HEK293 (cell line): ENCODE measurements at regions not wholly inside any gene's neighbourhood (a gene's known extent, or its start where the extent isn't known, plus 50 kb on each side); places are given as distances from the start of the nearest gene placed in this dataset.

Experiments used
- FEZF1 ChIP-seq: fragments of 450-650 bp; formaldehyde crosslinking; IDR thresholded peaks from 2 replicates; pipeline ENCODE4 v1.5.1; 2016; ENCODE audit warnings: missing biosample characterization, missing genetic modification characterization
- ZBTB48 ChIP-seq: fragments of 450-650 bp; formaldehyde crosslinking; IDR thresholded peaks from 2 replicates; pipeline ENCODE4 v1.5.1; 2016; ENCODE audit warnings: missing biosample characterization, missing genetic modification characterization
- ZBTB7A ChIP-seq: fragments of 450-650 bp; formaldehyde crosslinking; IDR thresholded peaks from 2 replicates; pipeline ENCODE4 v1.5.1; 2016; ENCODE audit warnings: low read depth, missing biosample characterization, missing genetic modification characterization
- ZEB2 ChIP-seq: fragments of 450-650 bp; formaldehyde crosslinking; IDR thresholded peaks from 2 replicates; pipeline ENCODE4 v1.5.1; 2016; ENCODE audit warnings: missing biosample characterization, missing genetic modification characterization
- ZFP37 ChIP-seq: fragments of 450-650 bp; formaldehyde crosslinking; IDR thresholded peaks from 2 replicates; pipeline ENCODE4 v1.5.1; 2016; ENCODE audit warnings: missing biosample characterization, missing genetic modification characterization
- ZNF112 ChIP-seq: fragments of 450-650 bp; formaldehyde crosslinking; IDR thresholded peaks from 2 replicates; pipeline ENCODE4 v1.5.0; 2017; ENCODE audit warnings: missing biosample characterization, missing genetic modification characterization
- ZNF19 ChIP-seq: fragments of 450-650 bp; formaldehyde crosslinking; IDR thresholded peaks from 2 replicates; pipeline ENCODE4; 2016; ENCODE audit warnings: missing biosample characterization, missing genetic modification characterization, low read depth
- ZNF221 ChIP-seq: fragments of 450-650 bp; formaldehyde crosslinking; IDR thresholded peaks from 2 replicates; pipeline ENCODE4 v1.5.1; 2017; ENCODE audit warnings: missing biosample characterization, missing genetic modification characterization, borderline replicate concordance
- ZNF292 ChIP-seq: fragments of 450-650 bp; formaldehyde crosslinking; IDR thresholded peaks from 2 replicates; pipeline ENCODE4 v1.5.1; 2016; ENCODE audit warnings: low read depth, missing biosample characterization, missing genetic modification characterization, borderline replicate concordance
- ZNF366 ChIP-seq: fragments of 450-650 bp; formaldehyde crosslinking; conservative IDR thresholded peaks from 2 replicates; pipeline ENCODE4 v1.5.1; 2016; ENCODE audit warnings: missing biosample characterization, missing genetic modification characterization
- ZNF37A ChIP-seq: fragments of 450-650 bp; IDR thresholded peaks from 2 replicates; pipeline ENCODE4 v1.5.1; 2018; ENCODE audit warnings: missing biosample characterization, missing genetic modification characterization
- ZNF398 ChIP-seq: fragments of 450-650 bp; formaldehyde crosslinking; IDR thresholded peaks from 2 replicates; pipeline ENCODE4 v1.5.1; 2017; ENCODE audit warnings: missing biosample characterization, missing genetic modification characterization
- ZNF426 ChIP-seq: fragments of 450-650 bp; formaldehyde crosslinking; IDR thresholded peaks from 2 replicates; pipeline ENCODE4 v1.5.1; 2017; ENCODE audit warnings: missing biosample characterization, missing genetic modification characterization, mild to moderate bottlenecking, inconsistent platforms, moderate library complexity
- ZNF513 ChIP-seq: fragments of 450-650 bp; IDR thresholded peaks from 2 replicates; pipeline ENCODE4 v1.5.1; 2018; ENCODE audit warnings: missing biosample characterization, missing genetic modification characterization
- ZNF518A ChIP-seq: fragments of 450-650 bp; formaldehyde crosslinking; conservative IDR thresholded peaks from 2 replicates; pipeline ENCODE4 v1.5.1; 2016; ENCODE audit warnings: low read depth, missing biosample characterization, missing genetic modification characterization
- ZNF530 ChIP-seq: fragments of 450-650 bp; formaldehyde crosslinking; IDR thresholded peaks from 2 replicates; pipeline ENCODE4 v1.5.1; 2016; ENCODE audit warnings: low read depth, missing biosample characterization, missing genetic modification characterization
- ZNF548 ChIP-seq: fragments of 450-650 bp; formaldehyde crosslinking; IDR thresholded peaks from 2 replicates; pipeline ENCODE4 v1.5.1; 2016; ENCODE audit warnings: missing biosample characterization, missing genetic modification characterization
- ZNF610 ChIP-seq: fragments of 450-650 bp; formaldehyde crosslinking; IDR thresholded peaks from 2 replicates; pipeline ENCODE4 v1.5.1; 2016; ENCODE audit warnings: missing biosample characterization, missing genetic modification characterization, borderline replicate concordance
- ZNF621 ChIP-seq: fragments of 450-650 bp; formaldehyde crosslinking; IDR thresholded peaks from 2 replicates; pipeline ENCODE4 v1.5.1; 2017; ENCODE audit warnings: missing biosample characterization, missing genetic modification characterization
- ZNF658 ChIP-seq: fragments of 450-650 bp; formaldehyde crosslinking; IDR thresholded peaks from 2 replicates; pipeline ENCODE4; 2016; ENCODE audit warnings: missing biosample characterization, missing genetic modification characterization
- ZNF677 ChIP-seq: fragments of 450-650 bp; IDR thresholded peaks from 2 replicates; pipeline ENCODE4 v1.5.0; 2018; ENCODE audit warnings: missing biosample characterization, mild to moderate bottlenecking, missing genetic modification characterization, moderate library complexity
- TF ChIP-seq, protein P1 (sequence below): fragments of 450-650 bp; formaldehyde crosslinking; IDR thresholded peaks from 2 replicates; pipeline ENCODE4 v1.5.1; 2016; ENCODE audit warnings: missing biosample characterization, missing genetic modification characterization, borderline replicate concordance
- TF ChIP-seq, protein P2 (sequence below): fragments of 450-650 bp; formaldehyde crosslinking; IDR thresholded peaks from 2 replicates; pipeline ENCODE4 v1.5.1; 2017; ENCODE audit warnings: missing biosample characterization, missing genetic modification characterization
- TF ChIP-seq, protein P3 (sequence below): fragments of 450-650 bp; formaldehyde crosslinking; IDR thresholded peaks from 2 replicates; pipeline ENCODE4 v1.5.1; 2016; ENCODE audit warnings: missing biosample characterization, missing genetic modification characterization
- TF ChIP-seq, protein P4 (sequence below): fragments of 450-650 bp; formaldehyde crosslinking; IDR thresholded peaks from 2 replicates; pipeline ENCODE4 v1.5.1; 2016; ENCODE audit warnings: missing biosample characterization, missing genetic modification characterization

DNA sequence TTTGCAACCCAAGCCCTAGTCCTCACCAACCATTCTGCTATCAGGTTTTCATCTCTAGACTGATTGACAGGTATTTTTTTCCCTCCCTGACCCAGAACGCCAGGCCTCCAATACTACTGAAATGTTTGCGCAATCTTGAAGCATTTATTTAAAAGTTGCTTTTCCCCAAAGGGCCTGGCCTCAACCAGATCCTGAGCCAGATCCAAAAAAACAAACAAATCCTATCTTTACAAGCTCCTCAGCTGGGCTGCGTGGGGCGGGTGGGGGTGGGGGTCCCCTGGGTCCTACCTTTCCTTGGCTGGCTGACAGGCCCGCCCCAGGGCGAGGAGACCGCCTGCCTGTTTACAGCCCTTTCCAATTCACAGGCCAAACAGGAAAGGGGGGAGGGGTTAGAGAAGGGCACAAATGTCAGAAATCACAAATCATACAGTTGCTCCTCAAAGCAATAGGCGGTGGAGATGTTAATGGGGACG is 98.8 kb downstream of the FOXD2 start (continued):
- TF ChIP-seq ZNF37A (tag by site-specific recombination) (no peak), ZNF513 (tag by site-specific recombination) (peak; percentile 27; the same call in 1 of the 2 replicates), ZNF19 (no peak), ZNF621 (no peak), ZNF398 (tag by site-specific recombination) (no peak), FEZF1 (peak; percentile 78), ZNF366 (tag by site-specific recombination) (no peak), ZFP37 (tag by site-specific recombination) (no peak), ZNF530 (tag by site-specific recombination) (no peak), ZBTB48 (tag by site-specific recombination) (no peak), ZNF518A (no peak), ZBTB7A (tag by site-specific recombination) (no peak), ZNF221 (tag by site-specific recombination) (no peak), ZNF677 (no peak), ZNF112 (no peak), ZNF292 (tag by site-specific recombination) (no peak), ZNF548 (tag by site-specific recombination) (no peak), ZNF610 (peak; percentile 63; the same call in 1 of the 2 replicates), ZEB2 (tag by site-specific recombination) (no peak), ZNF658 (no peak), ZNF426 (tag by site-specific recombination) (no peak)
- TF ChIP-seq, protein P1, sequence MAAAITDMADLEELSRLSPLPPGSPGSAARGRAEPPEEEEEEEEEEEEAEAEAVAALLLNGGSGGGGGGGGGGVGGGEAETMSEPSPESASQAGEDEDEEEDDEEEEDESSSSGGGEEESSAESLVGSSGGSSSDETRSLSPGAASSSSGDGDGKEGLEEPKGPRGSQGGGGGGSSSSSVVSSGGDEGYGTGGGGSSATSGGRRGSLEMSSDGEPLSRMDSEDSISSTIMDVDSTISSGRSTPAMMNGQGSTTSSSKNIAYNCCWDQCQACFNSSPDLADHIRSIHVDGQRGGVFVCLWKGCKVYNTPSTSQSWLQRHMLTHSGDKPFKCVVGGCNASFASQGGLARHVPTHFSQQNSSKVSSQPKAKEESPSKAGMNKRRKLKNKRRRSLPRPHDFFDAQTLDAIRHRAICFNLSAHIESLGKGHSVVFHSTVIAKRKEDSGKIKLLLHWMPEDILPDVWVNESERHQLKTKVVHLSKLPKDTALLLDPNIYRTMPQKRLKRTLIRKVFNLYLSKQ (tag by site-specific recombination), result no peak
- TF ChIP-seq, protein P2, sequence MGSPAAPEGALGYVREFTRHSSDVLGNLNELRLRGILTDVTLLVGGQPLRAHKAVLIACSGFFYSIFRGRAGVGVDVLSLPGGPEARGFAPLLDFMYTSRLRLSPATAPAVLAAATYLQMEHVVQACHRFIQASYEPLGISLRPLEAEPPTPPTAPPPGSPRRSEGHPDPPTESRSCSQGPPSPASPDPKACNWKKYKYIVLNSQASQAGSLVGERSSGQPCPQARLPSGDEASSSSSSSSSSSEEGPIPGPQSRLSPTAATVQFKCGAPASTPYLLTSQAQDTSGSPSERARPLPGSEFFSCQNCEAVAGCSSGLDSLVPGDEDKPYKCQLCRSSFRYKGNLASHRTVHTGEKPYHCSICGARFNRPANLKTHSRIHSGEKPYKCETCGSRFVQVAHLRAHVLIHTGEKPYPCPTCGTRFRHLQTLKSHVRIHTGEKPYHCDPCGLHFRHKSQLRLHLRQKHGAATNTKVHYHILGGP, result no peak
- TF ChIP-seq, protein P3, sequence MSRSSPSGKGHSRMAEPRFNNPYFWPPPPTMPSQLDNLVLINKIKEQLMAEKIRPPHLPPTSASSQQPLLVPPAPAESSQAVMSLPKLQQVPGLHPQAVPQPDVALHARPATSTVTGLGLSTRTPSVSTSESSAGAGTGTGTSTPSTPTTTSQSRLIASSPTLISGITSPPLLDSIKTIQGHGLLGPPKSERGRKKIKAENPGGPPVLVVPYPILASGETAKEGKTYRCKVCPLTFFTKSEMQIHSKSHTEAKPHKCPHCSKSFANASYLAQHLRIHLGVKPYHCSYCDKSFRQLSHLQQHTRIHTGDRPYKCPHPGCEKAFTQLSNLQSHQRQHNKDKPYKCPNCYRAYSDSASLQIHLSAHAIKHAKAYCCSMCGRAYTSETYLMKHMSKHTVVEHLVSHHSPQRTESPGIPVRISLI (tag by site-specific recombination), result no peak
- TF ChIP-seq, protein P4, sequence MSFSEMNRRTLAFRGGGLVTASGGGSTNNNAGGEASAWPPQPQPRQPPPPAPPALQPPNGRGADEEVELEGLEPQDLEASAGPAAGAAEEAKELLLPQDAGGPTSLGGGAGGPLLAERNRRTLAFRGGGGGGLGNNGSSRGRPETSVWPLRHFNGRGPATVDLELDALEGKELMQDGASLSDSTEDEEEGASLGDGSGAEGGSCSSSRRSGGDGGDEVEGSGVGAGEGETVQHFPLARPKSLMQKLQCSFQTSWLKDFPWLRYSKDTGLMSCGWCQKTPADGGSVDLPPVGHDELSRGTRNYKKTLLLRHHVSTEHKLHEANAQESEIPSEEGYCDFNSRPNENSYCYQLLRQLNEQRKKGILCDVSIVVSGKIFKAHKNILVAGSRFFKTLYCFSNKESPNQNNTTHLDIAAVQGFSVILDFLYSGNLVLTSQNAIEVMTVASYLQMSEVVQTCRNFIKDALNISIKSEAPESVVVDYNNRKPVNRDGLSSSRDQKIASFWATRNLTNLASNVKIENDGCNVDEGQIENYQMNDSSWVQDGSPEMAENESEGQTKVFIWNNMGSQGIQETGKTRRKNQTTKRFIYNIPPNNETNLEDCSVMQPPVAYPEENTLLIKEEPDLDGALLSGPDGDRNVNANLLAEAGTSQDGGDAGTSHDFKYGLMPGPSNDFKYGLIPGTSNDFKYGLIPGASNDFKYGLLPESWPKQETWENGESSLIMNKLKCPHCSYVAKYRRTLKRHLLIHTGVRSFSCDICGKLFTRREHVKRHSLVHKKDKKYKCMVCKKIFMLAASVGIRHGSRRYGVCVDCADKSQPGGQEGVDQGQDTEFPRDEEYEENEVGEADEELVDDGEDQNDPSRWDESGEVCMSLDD (tag by site-specific recombination), result no peak
